WERI-Rb-1 (cell line): ENCODE measurements at regions not wholly inside any gene's neighbourhood (a gene's known extent, or its start where the extent isn't known, plus 50 kb on each side); places are given as distances from the start of the nearest gene placed in this dataset.

Experiments used
- DNase-seq: peaks from one replicate; pipeline ENCODE4 v3.0.0-alpha.2; 2020
- H3K27ac ChIP-seq: fragments of 250-450 bp; sonication (Bioruptor Pico); 2 replicates; pipeline ENCODE4 v1.5.1; 2020; ENCODE audit warnings: mild to moderate bottlenecking, moderate library complexity
- H3K27me3 ChIP-seq: fragments of 250-450 bp; sonication (Bioruptor Pico); 2 replicates; pipeline ENCODE4 v1.5.1; 2021; ENCODE audit warnings: mild to moderate bottlenecking, low read depth, moderate library complexity; ENCODE audit not compliant: insufficient read depth, severe bottlenecking
- H3K36me3 ChIP-seq: fragments of 250-450 bp; sonication (Bioruptor Pico); 2 replicates; pipeline ENCODE4 v1.5.1; 2020; ENCODE audit warnings: mild to moderate bottlenecking, moderate library complexity
- H3K4me3 ChIP-seq: 2 replicates; pipeline ENCODE4 v1.5.1; 2011; ENCODE audit warnings: low read depth, mild to moderate bottlenecking, control low read depth, low read length
- H3K9me3 ChIP-seq: fragments of 250-450 bp; sonication (Bioruptor Pico); 2 replicates; pipeline ENCODE4 v1.5.1; 2021; ENCODE audit warnings: mild to moderate bottlenecking, moderate library complexity; ENCODE audit not compliant: severe bottlenecking
- TF ChIP-seq, protein P1 (sequence below): IDR thresholded peaks from 2 replicates; pipeline ENCODE4 v1.5.1; 2011; ENCODE audit warnings: low read depth, mild to moderate bottlenecking, control low read depth, inconsistent platforms, low read length

DNA sequence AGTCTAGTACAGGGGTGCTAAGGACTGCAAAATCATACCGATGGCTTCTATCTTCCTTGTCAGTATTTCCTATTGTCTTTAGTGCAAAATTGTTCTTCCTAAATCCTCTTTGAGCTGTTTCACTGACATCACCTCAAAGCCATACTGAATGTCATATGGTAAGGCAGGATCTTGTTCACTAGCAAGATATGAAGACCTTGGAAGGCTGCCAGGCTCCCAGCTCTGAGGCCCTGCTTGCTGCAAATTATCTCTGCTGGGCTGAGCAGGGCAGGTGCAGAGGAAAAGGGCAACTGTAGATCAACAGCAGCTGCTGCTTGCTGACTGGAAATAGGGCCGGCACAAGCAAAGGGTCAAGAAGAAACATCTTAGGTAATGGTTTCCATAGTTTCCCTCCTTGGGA lies 58.2 kb downstream of the PMAIP1 start:
- Histone ChIP-seq H3K9me3 (peaks cover 2% of the 10 kb centered on the region), H3K27ac (peak overlapping the region; percentile 19), H3K27me3 (no peaks in the 10 kb centered on the region), H3K36me3 (no peaks in the 10 kb centered on the region), H3K4me3 (no peak overlapping the region)
- TF ChIP-seq, protein P1, sequence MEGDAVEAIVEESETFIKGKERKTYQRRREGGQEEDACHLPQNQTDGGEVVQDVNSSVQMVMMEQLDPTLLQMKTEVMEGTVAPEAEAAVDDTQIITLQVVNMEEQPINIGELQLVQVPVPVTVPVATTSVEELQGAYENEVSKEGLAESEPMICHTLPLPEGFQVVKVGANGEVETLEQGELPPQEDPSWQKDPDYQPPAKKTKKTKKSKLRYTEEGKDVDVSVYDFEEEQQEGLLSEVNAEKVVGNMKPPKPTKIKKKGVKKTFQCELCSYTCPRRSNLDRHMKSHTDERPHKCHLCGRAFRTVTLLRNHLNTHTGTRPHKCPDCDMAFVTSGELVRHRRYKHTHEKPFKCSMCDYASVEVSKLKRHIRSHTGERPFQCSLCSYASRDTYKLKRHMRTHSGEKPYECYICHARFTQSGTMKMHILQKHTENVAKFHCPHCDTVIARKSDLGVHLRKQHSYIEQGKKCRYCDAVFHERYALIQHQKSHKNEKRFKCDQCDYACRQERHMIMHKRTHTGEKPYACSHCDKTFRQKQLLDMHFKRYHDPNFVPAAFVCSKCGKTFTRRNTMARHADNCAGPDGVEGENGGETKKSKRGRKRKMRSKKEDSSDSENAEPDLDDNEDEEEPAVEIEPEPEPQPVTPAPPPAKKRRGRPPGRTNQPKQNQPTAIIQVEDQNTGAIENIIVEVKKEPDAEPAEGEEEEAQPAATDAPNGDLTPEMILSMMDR, result no peak
- peak; percentile 88 for DNase-seq

GRCh38 chr18:59954755-59955156 lies 55.0 kb downstream of the PMAIP1 start:
- TF ChIP-seq, protein P1, result no peak
- Histone ChIP-seq H3K36me3 (no peaks in the 10 kb centered on the region), H3K4me3 (no peak overlapping the region), H3K9me3 (no peaks in the 10 kb centered on the region), H3K27me3 (no peaks in the 10 kb centered on the region), H3K27ac (no peak overlapping the region)
- DNase-seq, result no peak

GRCh38 chr18:59954241-59954640 lies 54.4 kb downstream of the PMAIP1 start:
- Histone ChIP-seq H3K27me3 (no peaks in the 10 kb centered on the region), H3K36me3 (no peaks in the 10 kb centered on the region), H3K27ac (no peak overlapping the region), H3K9me3 (no peaks in the 10 kb centered on the region), H3K4me3 (no peak overlapping the region)
- TF ChIP-seq, protein P1, result no peak
- no peak for DNase-seq
